ENCODE measurements at regions not wholly inside any gene's neighbourhood (a gene's known extent, or its start where the extent isn't known, plus 50 kb on each side); places are given as distances from the start of the nearest gene placed in this dataset.
A peak's percentile ranks its signal among the peaks of the same experiment; 100 is the strongest.
"Not testable (repeated sequence)": the region's sequence is repeated elsewhere in the genome, so short reads cannot be mapped to it uniquely, and the experiment has no call there.

- no peak for DNase-seq
Observed at GRCh38 chr5:39760385-39761198, 335.8 kb upstream of the DAB2 start.

GRCh38 chr5:39759701-39760100 lies 334.9 kb upstream of the DAB2 start:
- no peak for DNase-seq

- no peak for DNase-seq
Observed at GRCh38 chr5:39758426-39758825, 333.6 kb upstream of the DAB2 start.

- no peak for DNase-seq
Observed at GRCh38 chr5:39757131-39757530, 332.4 kb upstream of the DAB2 start.

GRCh38 chr5:39755986-39756385 lies 331.2 kb upstream of the DAB2 start:
- DNase-seq: peak in 4 of 56 donors; percentile 1 to 24 (median 3)

GRCh38 chr5:39755452-39755851 lies 330.7 kb upstream of the DAB2 start:
- DNase-seq: no peak

GRCh38 chr5:39753747-39754146 lies 329.0 kb upstream of the DAB2 start:
- not testable (repeated sequence) for DNase-seq

- no peak for DNase-seq
Observed at GRCh38 chr5:39750661-39751060, 325.9 kb upstream of the DAB2 start.

- no peak for DNase-seq
Observed at GRCh38 chr5:39742916-39743315, 318.1 kb upstream of the DAB2 start.

GRCh38 chr5:39740404-39740803 lies 315.6 kb upstream of the DAB2 start:
- DNase-seq: no peak

GRCh38 chr5:39732166-39732565 lies 307.4 kb upstream of the DAB2 start:
- no peak for DNase-seq

- DNase-seq: no peak
Observed at GRCh38 chr5:39730699-39731098, 305.9 kb upstream of the DAB2 start.

GRCh38 chr5:39730006-39730405 lies 305.2 kb upstream of the DAB2 start:
- DNase-seq: no peak

GRCh38 chr5:39726467-39726866 lies 301.7 kb upstream of the DAB2 start:
- DNase-seq: no peak

- DNase-seq: no peak
Observed at GRCh38 chr5:39721394-39721793, 296.6 kb upstream of the DAB2 start.

- no peak for DNase-seq
Observed at GRCh38 chr5:39720136-39720535, 295.4 kb upstream of the DAB2 start.

GRCh38 chr5:39717176-39717897 lies 292.6 kb upstream of the DAB2 start:
- no peak for DNase-seq

- no peak for DNase-seq
Observed at GRCh38 chr5:39716532-39717028, 291.8 kb upstream of the DAB2 start.

- peak in 4 of 56 donors; percentile 2 to 38 (median 14) for DNase-seq
Observed at GRCh38 chr5:39714036-39714698, 289.4 kb upstream of the DAB2 start.

GRCh38 chr5:39713250-39713916 lies 288.6 kb upstream of the DAB2 start:
- DNase-seq: no peak

All from amygdala (tissue), 56 donors.